ENCODE measurements at regions not wholly inside any gene's neighbourhood (a gene's known extent, or its start where the extent isn't known, plus 50 kb on each side); places are given as distances from the start of the nearest gene placed in this dataset.

DNA sequence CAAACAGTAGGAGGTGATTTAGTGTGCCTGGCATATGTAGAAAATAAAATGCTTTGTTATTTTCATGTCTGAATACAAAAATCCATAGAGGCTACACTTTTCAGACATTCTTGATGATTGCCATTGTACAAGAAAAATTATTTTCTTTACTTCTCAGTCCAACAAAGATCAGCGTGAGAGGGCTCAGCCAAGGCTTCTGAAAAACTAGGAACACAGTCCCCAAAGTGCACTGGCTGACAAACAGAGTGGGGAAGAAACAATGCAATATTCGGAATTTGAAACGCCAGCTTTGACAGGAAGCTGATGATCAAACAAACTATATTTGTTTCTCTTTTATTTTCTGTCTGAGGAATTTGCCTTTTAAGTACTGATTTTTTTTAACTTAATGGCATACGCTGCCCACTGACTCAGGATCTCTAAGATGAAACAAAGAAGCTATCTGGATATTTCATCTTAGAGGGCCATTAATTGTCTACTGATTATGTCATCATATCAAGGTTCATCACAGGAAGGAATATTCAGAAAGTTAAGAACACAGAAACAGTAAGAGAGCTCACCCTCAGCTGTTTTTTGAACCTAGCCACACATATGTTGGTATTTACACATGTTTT lies 197.0 kb upstream of the INHBA start:
- no peak overlapping the region for H3K9ac ChIP-seq (ENCODE audit: insufficient read depth, low read length)
- H3K4me2 ChIP-seq (ENCODE audit: extremely low read depth, insufficient read depth, low read length) = no peak overlapping the region

DNA sequence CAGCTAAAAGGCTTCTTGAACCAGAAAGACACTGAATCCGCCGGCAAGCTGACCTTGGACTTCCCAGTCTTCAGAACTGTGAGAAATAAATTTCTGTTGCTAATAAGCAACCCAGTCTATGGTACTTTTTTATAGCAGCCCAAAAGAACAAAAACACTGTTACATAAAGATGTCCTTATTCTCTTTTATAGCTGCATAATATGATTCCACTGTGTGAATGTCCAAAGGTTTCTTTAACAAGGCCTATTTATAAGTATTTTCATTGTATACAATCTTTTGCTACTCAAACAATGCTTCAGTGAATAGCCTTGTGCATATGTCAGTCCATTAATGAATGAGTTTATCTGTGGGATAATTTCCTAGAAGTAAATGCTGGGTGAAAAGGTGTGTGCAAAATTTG lies 190.8 kb upstream of the INHBA start:
- H3K9ac ChIP-seq (ENCODE audit: insufficient read depth, low read length) = no peak overlapping the region
- peaks cover 2% of the 10 kb centered on the region for H3K4me1 ChIP-seq (ENCODE audit: control insufficient read depth, extremely low read depth, insufficient read depth, low read length)
- no peak overlapping the region for H2AFZ ChIP-seq (ENCODE audit: low read length)
- H3K27ac ChIP-seq (ENCODE audit: insufficient read depth, low read length) = no peak overlapping the region
- no peaks in the 10 kb centered on the region for H3K36me3 ChIP-seq (ENCODE audit: control insufficient read depth, insufficient read depth, low read length)
- H4K20me1 ChIP-seq (ENCODE audit: control insufficient read depth, extremely low read depth, insufficient read depth, low read length) = no peaks in the 10 kb centered on the region
- no peaks in the 10 kb centered on the region for H3K9me3 ChIP-seq (ENCODE audit: control insufficient read depth, insufficient read depth, low read depth, low read length)
- H3K79me2 ChIP-seq (ENCODE audit: control insufficient read depth, insufficient read depth, low read length) = no peaks in the 10 kb centered on the region
- TF ChIP-seq, protein P1, sequence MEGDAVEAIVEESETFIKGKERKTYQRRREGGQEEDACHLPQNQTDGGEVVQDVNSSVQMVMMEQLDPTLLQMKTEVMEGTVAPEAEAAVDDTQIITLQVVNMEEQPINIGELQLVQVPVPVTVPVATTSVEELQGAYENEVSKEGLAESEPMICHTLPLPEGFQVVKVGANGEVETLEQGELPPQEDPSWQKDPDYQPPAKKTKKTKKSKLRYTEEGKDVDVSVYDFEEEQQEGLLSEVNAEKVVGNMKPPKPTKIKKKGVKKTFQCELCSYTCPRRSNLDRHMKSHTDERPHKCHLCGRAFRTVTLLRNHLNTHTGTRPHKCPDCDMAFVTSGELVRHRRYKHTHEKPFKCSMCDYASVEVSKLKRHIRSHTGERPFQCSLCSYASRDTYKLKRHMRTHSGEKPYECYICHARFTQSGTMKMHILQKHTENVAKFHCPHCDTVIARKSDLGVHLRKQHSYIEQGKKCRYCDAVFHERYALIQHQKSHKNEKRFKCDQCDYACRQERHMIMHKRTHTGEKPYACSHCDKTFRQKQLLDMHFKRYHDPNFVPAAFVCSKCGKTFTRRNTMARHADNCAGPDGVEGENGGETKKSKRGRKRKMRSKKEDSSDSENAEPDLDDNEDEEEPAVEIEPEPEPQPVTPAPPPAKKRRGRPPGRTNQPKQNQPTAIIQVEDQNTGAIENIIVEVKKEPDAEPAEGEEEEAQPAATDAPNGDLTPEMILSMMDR (conservative IDR thresholded peaks at IDR 0.05 in 1 of 2, IDR thresholded peaks at IDR 0.05 in 1 of 2; ENCODE audit: low read depth in 1 of 2, low read length in 2 of 2) = no peak
- TF ChIP-seq EZH2 (IDR thresholded peaks at IDR 0.05; ENCODE audit: low read length, missing control alignments) = no peak
- H3K27me3 ChIP-seq (ENCODE audit: control insufficient read depth, insufficient read depth, low read length) = no peaks in the 10 kb centered on the region
- no peak for DNase-seq (ENCODE audit: low read depth in 2 of 2)
- H3K4me3 ChIP-seq (replicated peaks in 1 of 4; ENCODE audit: control extremely low read depth in 1 of 4, insufficient read depth in 1 of 4, low read depth in 3 of 4, low read length in 4 of 4) = no peak overlapping the region
- no peak overlapping the region for H3K4me2 ChIP-seq (ENCODE audit: extremely low read depth, insufficient read depth, low read length)

More for the DNA sequence above, 197.0 kb upstream of the INHBA start:
- Histone ChIP-seq H3K27me3 (ENCODE audit: control insufficient read depth, insufficient read depth, low read length) (no peaks in the 10 kb centered on the region), H3K36me3 (ENCODE audit: control insufficient read depth, insufficient read depth, low read length) (no peaks in the 10 kb centered on the region), H3K4me1 (ENCODE audit: control insufficient read depth, extremely low read depth, insufficient read depth, low read length) (no peaks in the 10 kb centered on the region), H4K20me1 (ENCODE audit: control insufficient read depth, extremely low read depth, insufficient read depth, low read length) (no peaks in the 10 kb centered on the region), H2AFZ (ENCODE audit: low read length) (no peak overlapping the region), H3K79me2 (ENCODE audit: control insufficient read depth, insufficient read depth, low read length) (no peaks in the 10 kb centered on the region), H3K9me3 (ENCODE audit: control insufficient read depth, insufficient read depth, low read depth, low read length) (no peaks in the 10 kb centered on the region), H3K27ac (ENCODE audit: insufficient read depth, low read length) (no peak overlapping the region), H3K4me3 (replicated peaks in 1 of 4; ENCODE audit: control extremely low read depth in 1 of 4, insufficient read depth in 1 of 4, low read depth in 3 of 4, low read length in 4 of 4) (no peak overlapping the region)
- DNase-seq (ENCODE audit: low read depth in 2 of 2) = no peak
- no peak for TF ChIP-seq EZH2 (IDR thresholded peaks at IDR 0.05; ENCODE audit: low read length, missing control alignments)
- TF ChIP-seq, protein P1 (conservative IDR thresholded peaks at IDR 0.05 in 1 of 2, IDR thresholded peaks at IDR 0.05 in 1 of 2; ENCODE audit: low read depth in 1 of 2, low read length in 2 of 2) = no peak

DNA sequence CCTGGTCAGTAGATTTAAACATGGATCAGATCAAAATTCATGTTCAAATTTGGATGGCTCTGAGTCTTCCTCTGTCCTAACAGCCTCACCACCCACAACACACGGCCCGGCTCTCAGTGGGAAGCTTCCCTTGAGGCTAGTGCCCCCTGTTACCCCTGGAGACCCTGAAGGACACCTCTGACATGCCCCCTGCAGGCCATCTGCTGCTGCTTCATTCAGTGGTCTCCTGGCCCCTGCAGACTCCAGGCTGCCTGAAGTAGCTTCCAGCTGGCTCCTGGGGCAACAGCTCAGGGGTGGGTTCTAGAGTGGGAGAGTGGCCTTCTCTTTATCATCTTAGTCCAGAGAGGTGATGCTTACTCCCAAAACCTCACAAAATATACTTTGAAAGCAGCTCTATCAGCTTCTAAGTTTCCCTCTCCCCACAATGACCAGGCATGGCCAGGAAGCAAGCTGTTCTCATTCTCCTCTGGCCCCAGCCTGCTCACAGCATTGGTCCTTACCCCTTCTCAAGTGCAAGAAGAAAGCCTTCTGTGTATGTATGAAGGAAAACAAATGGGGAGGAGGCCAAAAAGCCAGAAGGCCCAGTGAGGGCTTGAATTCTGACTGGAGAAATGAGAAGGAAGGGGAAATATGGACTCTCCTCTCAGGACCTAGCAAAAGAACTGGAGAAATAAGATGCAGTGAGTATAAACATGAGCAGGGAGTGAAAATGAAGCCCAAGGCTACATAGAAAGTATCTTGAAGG lies 189.6 kb upstream of the INHBA start:
- no peak overlapping the region for H3K27ac ChIP-seq (ENCODE audit: insufficient read depth, low read length)
- no peak overlapping the region for H3K4me2 ChIP-seq (ENCODE audit: extremely low read depth, insufficient read depth, low read length)

More for the DNA sequence above, 189.6 kb upstream of the INHBA start:
- Histone ChIP-seq H4K20me1 (ENCODE audit: control insufficient read depth, extremely low read depth, insufficient read depth, low read length) (no peaks in the 10 kb centered on the region), H3K79me2 (ENCODE audit: control insufficient read depth, insufficient read depth, low read length) (no peaks in the 10 kb centered on the region), H3K36me3 (ENCODE audit: control insufficient read depth, insufficient read depth, low read length) (no peaks in the 10 kb centered on the region), H3K9me3 (ENCODE audit: control insufficient read depth, insufficient read depth, low read depth, low read length) (no peaks in the 10 kb centered on the region), H3K9ac (ENCODE audit: insufficient read depth, low read length) (no peak overlapping the region), H3K4me1 (ENCODE audit: control insufficient read depth, extremely low read depth, insufficient read depth, low read length) (peaks cover 8% of the 10 kb centered on the region), H3K4me3 (replicated peaks in 1 of 4; ENCODE audit: control extremely low read depth in 1 of 4, insufficient read depth in 1 of 4, low read depth in 3 of 4, low read length in 4 of 4) (no peak overlapping the region), H2AFZ (ENCODE audit: low read length) (no peak overlapping the region), H3K27me3 (ENCODE audit: control insufficient read depth, insufficient read depth, low read length) (no peaks in the 10 kb centered on the region)
- TF ChIP-seq, protein P1 (conservative IDR thresholded peaks at IDR 0.05 in 1 of 2, IDR thresholded peaks at IDR 0.05 in 1 of 2; ENCODE audit: low read depth in 1 of 2, low read length in 2 of 2) = no peak
- TF ChIP-seq EZH2 (IDR thresholded peaks at IDR 0.05; ENCODE audit: low read length, missing control alignments) = no peak
- no peak for DNase-seq (ENCODE audit: low read depth in 2 of 2)

Measured in fibroblast of lung (primary cell).